Thyroid gland (tissue), 4 donors: ENCODE measurements at regions not wholly inside any gene's neighbourhood (a gene's known extent, or its start where the extent isn't known, plus 50 kb on each side); places are given as distances from the start of the nearest gene placed in this dataset.

Experiments used
- CTCF ChIP-seq, 6 experiments: fragments of 200-600 bp in 3 of 6; fragments of 450-650 bp in 3 of 6; sonication (generic) in 3 of 6; IDR thresholded peaks; one replicate each; pipeline ENCODE4 v1.5.1; 2016 to 2019; ENCODE audit warnings: antibody characterized with exemption in 6 of 6, mild to moderate bottlenecking in 2 of 6, inconsistent platforms in 1 of 6, moderate library complexity in 1 of 6
- POLR2A ChIP-seq, 2 donors: fragments of 450-650 bp; IDR thresholded peaks; one replicate each; pipeline ENCODE4 v1.6.1; 2017; ENCODE audit warnings: antibody characterized with exemption in 2 of 2, mild to moderate bottlenecking in 2 of 2, moderate library complexity in 1 of 2

- TF ChIP-seq CTCF (IDR thresholded peaks at IDR 0.05), result no peak
- TF ChIP-seq POLR2A (IDR thresholded peaks at IDR 0.05), result no peak
Observed at GRCh38 chr4:132097041-132097440, 1052.1 kb upstream of the PCDH10 start.
